SK-N-SH (cell line): ENCODE measurements at regions not wholly inside any gene's neighbourhood (a gene's known extent, or its start where the extent isn't known, plus 50 kb on each side); places are given as distances from the start of the nearest gene placed in this dataset.

ENCODE experiments used
- CTCF ChIP-seq: fragments of 200-600 bp; sonication (generic); IDR thresholded peaks from 2 replicates; pipeline ENCODE4 v1.6.1; 2017; ENCODE audit warnings: antibody characterized with exemption, mild to moderate bottlenecking, moderate library complexity
- EZH2phosphoT487 ChIP-seq: fragments of 200-600 bp; sonication (generic); IDR thresholded peaks from 2 replicates; pipeline ENCODE4 v1.6.1; 2017; ENCODE audit warnings: low read depth, mixed run types, mild to moderate bottlenecking, antibody characterized with exemption, moderate library complexity, borderline replicate concordance
- FOXM1 ChIP-seq: IDR thresholded peaks from 2 replicates; pipeline ENCODE4 v1.4.0; 2012; ENCODE audit warnings: low read depth, mild to moderate bottlenecking
- NRF1 ChIP-seq: IDR thresholded peaks from 2 replicates; pipeline ENCODE4 v1.6.1; 2012; ENCODE audit warnings: low read depth, mild to moderate bottlenecking, low read length
- POLR2AphosphoS5 ChIP-seq: IDR thresholded peaks from 2 replicates; pipeline ENCODE4 v1.6.1; 2012; ENCODE audit warnings: low read depth, low read length
- RAD21 ChIP-seq: IDR thresholded peaks from 2 replicates; pipeline ENCODE4 v1.6.1; 2012; ENCODE audit warnings: mild to moderate bottlenecking, low read length
- YY1 ChIP-seq: IDR thresholded peaks from 2 replicates; pipeline ENCODE4 v1.4.0; 2012; ENCODE audit warnings: low read depth, mild to moderate bottlenecking

DNA sequence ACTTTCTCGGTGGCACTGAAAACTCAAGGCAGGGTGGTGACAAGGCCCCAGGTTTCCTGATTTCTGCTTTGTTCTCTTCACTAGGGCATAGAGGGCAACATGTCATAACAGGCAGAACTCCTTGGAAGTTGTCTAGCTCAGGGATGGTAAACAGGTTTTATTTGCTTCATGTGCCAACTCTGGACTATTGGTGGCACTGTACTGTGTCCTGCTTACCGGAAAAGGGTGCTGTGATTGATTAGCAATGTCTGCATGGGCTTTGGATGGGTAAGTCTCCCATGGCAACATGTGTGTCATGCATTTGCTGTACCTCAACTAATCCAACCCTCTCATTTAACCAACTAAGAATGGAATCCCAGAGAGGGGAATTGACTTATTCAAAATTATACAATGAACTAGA is 70.7 kb upstream of the USP24 start:
- TF ChIP-seq CTCF (0 out of 2 replicates have a peak, but pooled peaks have one; percentile 7), POLR2AphosphoS5 (no peak), EZH2phosphoT487 (no peak), FOXM1 (no peak), YY1 (no peak), RAD21 (0 out of 2 replicates have a peak, but pooled peaks have one; percentile 24), NRF1 (no peak)
